ENCODE measurements at regions not wholly inside any gene's neighbourhood (a gene's known extent, or its start where the extent isn't known, plus 50 kb on each side); places are given as distances from the start of the nearest gene placed in this dataset.

DNA sequence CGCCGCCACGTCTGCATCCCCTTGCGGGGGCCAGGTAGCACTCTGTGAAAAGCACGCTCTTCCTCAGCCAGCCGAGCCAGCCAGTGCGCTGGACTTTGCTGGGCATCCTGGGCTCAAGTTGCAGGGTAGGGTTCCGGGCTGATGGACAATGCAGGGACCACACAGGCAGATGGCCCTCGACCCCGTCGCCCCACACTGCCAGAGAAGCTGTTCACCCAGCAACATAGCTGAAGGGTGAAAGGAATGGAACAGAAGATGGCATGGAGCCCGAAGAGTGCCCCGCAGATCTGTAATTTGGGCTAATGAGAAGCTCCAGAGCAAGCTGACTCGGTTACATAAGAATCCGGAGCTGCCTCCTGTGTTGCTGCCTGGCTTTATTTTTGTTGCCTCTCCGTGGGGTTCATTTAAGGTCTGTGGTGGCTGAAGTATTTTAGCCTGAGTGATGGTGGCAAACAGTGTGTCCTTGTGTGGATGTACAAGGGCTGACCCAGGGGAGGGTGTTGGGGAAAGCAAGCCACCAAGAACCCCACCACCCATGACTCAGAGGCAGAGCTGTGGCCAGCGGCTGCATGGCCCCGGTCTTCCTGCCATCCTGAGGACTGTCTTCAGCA, 105.8 kb downstream of the SOX1 start:
- H3K79me1 ChIP-seq (ENCODE audit: low read depth, low read length) = no peaks in the 10 kb centered on the region
- TF ChIP-seq TCF12 (IDR thresholded peaks at IDR 0.05; ENCODE audit: low read depth, low read length) (no peak), NANOG (IDR thresholded peaks at IDR 0.05; ENCODE audit: insufficient read depth, low read depth, low read length, poor library complexity, severe bottlenecking) (no peak), ASH2L (IDR thresholded peaks at IDR 0.05; ENCODE audit: low read length) (no peak), KDM5A (IDR thresholded peaks at IDR 0.05; ENCODE audit: low read length) (no peak), POU5F1 (IDR thresholded peaks at IDR 0.05; ENCODE audit: low read depth, low read length) (no peak), RAD21 (IDR thresholded peaks at IDR 0.05 in 1 of 2, conservative IDR thresholded peaks at IDR 0.05 in 1 of 2; ENCODE audit: low read depth in 2 of 2, low read length in 2 of 2) (no peak), CBX8 (IDR thresholded peaks at IDR 0.05; ENCODE audit: borderline replicate concordance, low read depth, low read length) (no peak), BCL11A (IDR thresholded peaks at IDR 0.05; ENCODE audit: low read depth in 2 of 2, low read length in 2 of 2) (no peak), RXRA (IDR thresholded peaks at IDR 0.05; ENCODE audit: insufficient read depth, low read depth, low read length) (no peak), CHD1 (IDR thresholded peaks at IDR 0.05; ENCODE audit: low read depth, low read length) (no peak)
- TF ChIP-seq, protein P1, sequence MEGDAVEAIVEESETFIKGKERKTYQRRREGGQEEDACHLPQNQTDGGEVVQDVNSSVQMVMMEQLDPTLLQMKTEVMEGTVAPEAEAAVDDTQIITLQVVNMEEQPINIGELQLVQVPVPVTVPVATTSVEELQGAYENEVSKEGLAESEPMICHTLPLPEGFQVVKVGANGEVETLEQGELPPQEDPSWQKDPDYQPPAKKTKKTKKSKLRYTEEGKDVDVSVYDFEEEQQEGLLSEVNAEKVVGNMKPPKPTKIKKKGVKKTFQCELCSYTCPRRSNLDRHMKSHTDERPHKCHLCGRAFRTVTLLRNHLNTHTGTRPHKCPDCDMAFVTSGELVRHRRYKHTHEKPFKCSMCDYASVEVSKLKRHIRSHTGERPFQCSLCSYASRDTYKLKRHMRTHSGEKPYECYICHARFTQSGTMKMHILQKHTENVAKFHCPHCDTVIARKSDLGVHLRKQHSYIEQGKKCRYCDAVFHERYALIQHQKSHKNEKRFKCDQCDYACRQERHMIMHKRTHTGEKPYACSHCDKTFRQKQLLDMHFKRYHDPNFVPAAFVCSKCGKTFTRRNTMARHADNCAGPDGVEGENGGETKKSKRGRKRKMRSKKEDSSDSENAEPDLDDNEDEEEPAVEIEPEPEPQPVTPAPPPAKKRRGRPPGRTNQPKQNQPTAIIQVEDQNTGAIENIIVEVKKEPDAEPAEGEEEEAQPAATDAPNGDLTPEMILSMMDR (IDR thresholded peaks at IDR 0.05; ENCODE audit: control extremely low read depth in 1 of 3, insufficient read depth in 1 of 3, low read depth in 1 of 3, low read length in 3 of 3) = no peak

More for the DNA sequence above, 105.8 kb downstream of the SOX1 start:
- H4K20me1 ChIP-seq (replicated peaks in 1 of 2; ENCODE audit: control insufficient read depth in 1 of 2, insufficient read depth in 2 of 2, low read length in 2 of 2) = no peaks in the 10 kb centered on the region
- H4K5ac ChIP-seq (ENCODE audit: insufficient read length, low read depth, low read length) = no peak overlapping the region
- no peaks in the 10 kb centered on the region for H3K4me1 ChIP-seq (replicated peaks in 1 of 4; ENCODE audit: control insufficient read depth in 3 of 4, insufficient read depth in 4 of 4, low read length in 3 of 4)
- no peak overlapping the region for H2BK120ac ChIP-seq (replicated peaks; ENCODE audit: low read depth, low read length)
- H2BK20ac ChIP-seq (ENCODE audit: low read length) = 0 out of 2 replicates have a peak overlapping the region, but pooled peaks have one; percentile 48
- H3K9me3 ChIP-seq (ENCODE audit: insufficient read depth in 2 of 2, low read depth in 1 of 2, low read length in 1 of 2) = peaks cover 0 to 7% of the 10 kb centered on the region in 2 experiments; a peak in 2 of 4 replicates
- no peak overlapping the region for H3K14ac ChIP-seq (ENCODE audit: insufficient read length)
- ChIA-PET POLR2A (ENCODE audit: partially characterized antibody) (no interaction called here), CTCF (ENCODE audit: partially characterized antibody) (interaction anchor here (1.0 to 1.4 kb wide), 2 partner anchors 10 to 34 kb away, joined by 3 to 4 read pairs; no protein-coding TSS in a partner anchor)
- H2AFZ ChIP-seq (ENCODE audit: low read length) = no peak overlapping the region
- no peaks in the 10 kb centered on the region for H3K36me3 ChIP-seq (ENCODE audit: control insufficient read depth in 2 of 4, insufficient read depth in 4 of 4, low read length in 3 of 4)
- H3K9ac ChIP-seq (replicated peaks in 1 of 4; ENCODE audit: extremely low read depth in 1 of 4, low read depth in 3 of 4, low read length in 3 of 4) = no peak overlapping the region
- H3K23ac ChIP-seq (ENCODE audit: insufficient read length) = no peak overlapping the region
- H3K4me3 ChIP-seq (ENCODE audit: extremely low read depth in 1 of 4, insufficient read depth in 2 of 4, low read depth in 3 of 4, low read length in 4 of 4) = no peak overlapping the region
- no peak overlapping the region for H2BK15ac ChIP-seq (ENCODE audit: low read length)
- FAIRE-seq (no peak), DNase-seq (ENCODE audit: low read depth in 1 of 2, low spot score in 2 of 2) (no peak)
- H4K8ac ChIP-seq (ENCODE audit: extremely low read depth, insufficient read depth, low read length) = no peak overlapping the region
- no peaks in the 10 kb centered on the region for H3K27me3 ChIP-seq (replicated peaks in 1 of 4; ENCODE audit: control insufficient read depth in 3 of 4, extremely low read depth in 1 of 4, insufficient read depth in 3 of 4, low read length in 3 of 4)
- H2BK5ac ChIP-seq (ENCODE audit: low read depth, low read length) = no peak overlapping the region
- H3K56ac ChIP-seq (replicated peaks; ENCODE audit: insufficient read length, low read depth, low read length) = no peak overlapping the region
- H2BK12ac ChIP-seq (ENCODE audit: low read depth, low read length) = no peak overlapping the region
- H3K79me2 ChIP-seq (ENCODE audit: control insufficient read depth in 1 of 2, insufficient read depth in 2 of 2, low read length in 2 of 2) = no peaks in the 10 kb centered on the region
- H2AK5ac ChIP-seq (ENCODE audit: low read depth, low read length) = no peak overlapping the region
- H3K4me2 ChIP-seq (ENCODE audit: insufficient read depth in 1 of 2, low read depth in 2 of 2, low read length in 2 of 2) = no peak overlapping the region
- H3K18ac ChIP-seq (ENCODE audit: extremely low read depth, low read length) = no peak overlapping the region
- 90% methylated on average over 16 of the region's 18 CpGs; no CpG with 5 or more reads in 1 of the 2 experiments for WGBS, 2 experiments (ENCODE audit: extremely low coverage in 1 of 2, insufficient coverage in 1 of 2, insufficient read length in 1 of 2, insufficient replicate concordance in 2 of 2, low coverage in 1 of 2, low lambda C conversion rate in 2 of 2, missing lambda C conversion rate in 1 of 2)
- no peak overlapping the region for H3K4ac ChIP-seq (replicated peaks; ENCODE audit: insufficient read length, low read depth, low read length)
- no peaks in the 10 kb centered on the region for H3K23me2 ChIP-seq (ENCODE audit: low read depth, low read length)
- H4K91ac ChIP-seq (replicated peaks; ENCODE audit: insufficient read length, low read length) = no peak overlapping the region
- H3K27ac ChIP-seq (ENCODE audit: low read depth, low read length) = no peak overlapping the region
